HG02798 (cell line): ENCODE measurements at regions not wholly inside any gene's neighbourhood (a gene's known extent, or its start where the extent isn't known, plus 50 kb on each side); places are given as distances from the start of the nearest gene placed in this dataset.

Experiments used
- ATAC-seq: cut with Tn5 transposase; IDR thresholded peaks from one replicate; pipeline ENCODE4 v1.9.1; 2021; ENCODE audit warnings: mild to moderate bottlenecking; ENCODE audit not compliant: unreplicated experiment, poor library complexity

DNA sequence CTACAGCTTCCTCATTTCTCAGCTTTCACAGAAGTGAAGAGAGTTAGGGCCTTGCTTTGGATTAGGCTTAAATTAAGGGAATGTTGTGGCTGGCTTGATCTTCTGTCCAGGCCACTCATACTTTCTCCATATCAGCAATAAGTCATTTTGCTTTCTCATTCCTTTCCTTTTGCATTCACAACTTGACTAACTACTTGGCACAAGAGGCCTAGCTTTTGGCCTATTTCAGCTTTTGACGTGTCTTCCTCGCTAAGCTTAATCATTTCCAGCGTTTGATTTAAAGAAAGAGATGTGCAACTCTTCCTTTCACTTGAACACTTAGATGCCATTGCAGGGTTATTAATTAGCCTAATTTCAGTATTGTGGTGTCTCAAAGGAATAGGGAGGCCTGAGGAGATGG is 712.0 kb downstream of the INHBA start:
- ATAC-seq = no peak

DNA sequence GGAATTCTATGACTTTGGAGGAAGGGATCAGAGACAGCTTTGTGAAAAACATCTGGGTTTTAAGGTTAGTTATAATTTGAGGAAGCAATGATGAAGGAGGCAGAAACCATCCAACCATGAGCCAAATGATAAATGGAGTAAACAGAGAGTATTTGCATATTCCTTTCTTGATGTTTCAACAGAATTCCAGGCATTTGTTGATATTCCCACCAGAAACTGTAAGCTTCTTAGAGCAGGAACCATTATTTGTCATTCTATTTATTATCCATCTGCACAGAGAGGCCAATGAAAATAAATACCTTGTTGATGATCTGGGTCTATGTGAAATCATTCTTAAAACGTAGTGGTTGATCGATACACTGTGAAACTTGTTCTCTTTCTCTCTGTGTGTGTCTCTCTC is 715.3 kb downstream of the INHBA start:
- no peak for ATAC-seq

DNA sequence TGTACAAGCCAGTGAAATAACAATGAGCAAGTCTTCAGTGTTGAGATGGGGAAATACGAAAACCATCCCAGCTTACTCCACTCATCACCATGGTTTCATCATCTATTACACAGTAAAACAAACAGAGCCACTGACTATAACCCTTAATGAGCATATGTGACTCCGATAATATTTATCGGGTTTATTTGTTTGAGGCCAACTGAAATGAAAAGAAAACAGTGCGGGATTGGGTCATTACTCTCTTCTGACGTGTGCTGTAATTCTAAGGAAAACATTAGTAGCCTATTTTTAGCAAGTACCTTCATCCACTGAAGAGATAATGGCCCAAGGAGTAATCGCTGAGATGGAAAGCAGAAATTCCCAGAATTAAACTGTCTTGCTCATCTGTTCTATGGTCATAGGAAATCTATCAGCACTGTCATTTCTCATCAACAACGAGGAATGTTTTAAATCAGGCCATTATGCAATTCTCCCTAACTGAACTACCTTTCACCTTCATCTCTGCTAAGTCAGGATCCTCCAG is 716.5 kb downstream of the INHBA start:
- no peak for ATAC-seq

DNA sequence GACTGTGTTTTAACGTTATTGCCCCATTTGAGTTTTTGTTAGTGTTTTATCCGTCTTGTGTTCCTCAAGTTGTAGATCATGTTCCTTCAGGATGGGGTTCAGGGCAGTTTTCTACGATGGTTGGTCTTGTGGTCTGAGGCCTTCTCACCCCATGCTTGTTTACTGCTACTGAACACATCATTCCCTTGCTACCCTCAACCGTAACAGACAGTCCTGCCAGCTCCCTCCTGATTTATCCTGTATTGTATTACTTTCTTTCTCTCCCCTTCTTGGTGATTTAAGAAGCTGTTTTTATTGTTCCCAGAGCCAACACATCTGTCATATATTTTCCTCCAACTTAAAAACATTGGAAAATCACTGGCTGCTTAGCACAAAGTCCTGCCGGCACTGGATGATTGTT is 719.8 kb downstream of the INHBA start:
- ATAC-seq = no peak

DNA sequence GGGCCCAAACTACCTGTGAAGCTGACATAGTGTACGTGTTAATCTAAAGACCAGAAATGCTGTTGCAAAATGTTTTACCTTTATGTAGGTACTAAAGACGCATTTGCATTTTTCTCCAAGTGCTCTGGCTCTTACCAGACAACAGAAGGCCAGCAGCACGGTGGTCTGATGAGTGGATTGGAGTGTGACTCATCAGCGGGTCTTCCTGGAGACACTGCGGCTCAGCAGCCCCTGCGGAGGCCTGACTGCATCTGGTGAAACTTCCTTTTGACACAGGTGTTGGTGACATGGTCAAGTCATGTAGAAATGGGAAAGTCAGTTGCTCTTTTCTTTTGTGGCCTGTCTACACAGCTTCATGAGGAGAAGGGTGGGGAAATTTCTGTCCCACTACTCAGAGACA is 723.6 kb downstream of the INHBA start:
- no peak for ATAC-seq

DNA sequence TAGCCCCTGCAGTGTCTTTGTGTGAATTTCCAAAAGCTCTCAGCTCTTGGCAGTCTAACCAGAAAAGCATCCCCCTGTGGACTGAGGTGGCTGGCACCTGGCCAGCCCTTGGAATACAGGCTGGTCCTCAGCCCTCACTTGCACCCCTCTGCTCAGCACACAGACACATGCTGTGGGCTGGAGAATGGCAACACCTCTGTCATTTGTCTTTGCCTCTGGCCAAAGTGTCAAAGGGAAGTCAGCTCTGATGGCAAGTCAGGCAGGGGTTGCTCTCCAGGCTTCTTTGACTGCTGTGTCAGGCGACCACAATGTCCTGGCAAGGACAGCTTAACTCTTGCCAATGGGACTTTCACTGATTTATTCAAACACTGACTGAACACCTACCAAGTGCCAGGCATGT is 724.8 kb downstream of the INHBA start:
- no peak for ATAC-seq

DNA sequence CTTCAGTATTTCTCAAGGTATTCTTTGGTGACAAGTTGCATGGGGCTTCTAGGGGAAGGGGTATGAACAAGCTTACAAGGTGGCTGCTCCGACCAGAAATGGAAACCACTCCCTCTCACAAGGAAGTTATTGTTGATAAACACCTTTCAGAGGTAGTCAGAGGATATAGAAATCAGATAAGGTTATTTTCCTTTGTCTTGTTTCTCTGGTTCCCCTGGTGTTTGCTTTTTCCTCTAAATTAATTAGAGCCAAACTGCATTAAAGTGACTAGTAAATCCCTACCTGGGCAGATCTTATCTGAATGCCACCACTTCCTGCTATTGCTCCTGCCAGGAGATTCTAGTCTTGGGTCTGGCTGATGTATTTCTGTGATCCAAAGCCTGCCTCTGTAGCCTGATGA is 725.4 kb downstream of the INHBA start:
- ATAC-seq = no peak

DNA sequence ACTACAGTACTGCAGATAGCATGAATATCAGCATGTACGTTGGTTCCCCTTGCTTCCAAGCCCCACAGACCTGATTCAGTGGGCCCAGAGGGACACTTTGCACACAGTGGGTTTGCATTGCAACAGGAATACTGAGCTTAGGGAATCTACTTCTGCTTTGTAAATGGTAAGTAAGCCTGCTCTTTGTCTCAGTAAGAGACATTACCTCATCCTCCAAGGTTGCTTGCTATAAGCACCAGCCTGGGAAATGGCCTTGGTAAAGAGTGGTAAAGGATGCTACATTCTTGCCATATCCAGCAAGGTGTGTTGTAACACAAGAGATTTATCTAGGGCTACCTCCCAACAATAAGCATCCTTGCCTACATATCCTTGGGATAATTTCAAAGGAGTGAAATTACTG is 730.5 kb downstream of the INHBA start:
- ATAC-seq = no peak

DNA sequence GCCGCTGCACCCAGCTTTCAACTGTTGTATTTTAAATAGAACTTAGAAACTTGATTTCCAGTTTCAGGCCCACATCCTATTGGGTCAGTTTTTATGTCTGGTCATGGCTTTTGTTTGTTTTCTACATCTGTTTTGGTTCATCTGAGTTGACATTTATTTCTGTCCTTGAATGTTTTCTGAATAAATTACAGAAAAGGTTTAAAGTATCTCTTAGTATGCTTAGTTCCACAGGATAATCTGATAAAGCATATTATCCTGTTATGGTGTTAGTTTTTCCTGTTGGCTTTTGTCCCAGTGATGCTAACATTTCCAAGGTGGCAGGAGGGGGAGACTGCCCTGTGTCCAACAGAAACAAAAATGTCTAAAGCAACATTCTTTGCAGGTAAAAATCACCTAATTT is 733.2 kb downstream of the INHBA start:
- no peak for ATAC-seq

DNA sequence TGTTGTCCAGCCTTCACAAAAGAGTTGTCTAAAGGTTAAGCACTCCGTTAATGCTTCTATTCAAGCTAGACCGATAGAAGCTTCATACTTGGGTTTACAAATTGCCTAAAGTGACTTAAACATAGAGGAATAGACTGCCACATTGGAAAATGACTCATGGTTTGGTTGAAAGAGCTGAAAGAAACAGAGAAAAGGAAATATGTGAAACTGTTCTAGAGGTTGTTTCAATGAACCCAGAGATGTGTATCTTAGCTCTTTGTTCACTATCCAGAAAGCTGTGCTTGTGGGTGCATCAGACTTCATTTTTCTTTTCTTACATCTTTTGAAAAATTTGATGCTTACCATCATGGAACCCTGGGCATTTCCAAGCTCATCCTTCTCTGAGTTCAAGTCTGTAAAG is 736.2 kb downstream of the INHBA start:
- ATAC-seq = no peak

DNA sequence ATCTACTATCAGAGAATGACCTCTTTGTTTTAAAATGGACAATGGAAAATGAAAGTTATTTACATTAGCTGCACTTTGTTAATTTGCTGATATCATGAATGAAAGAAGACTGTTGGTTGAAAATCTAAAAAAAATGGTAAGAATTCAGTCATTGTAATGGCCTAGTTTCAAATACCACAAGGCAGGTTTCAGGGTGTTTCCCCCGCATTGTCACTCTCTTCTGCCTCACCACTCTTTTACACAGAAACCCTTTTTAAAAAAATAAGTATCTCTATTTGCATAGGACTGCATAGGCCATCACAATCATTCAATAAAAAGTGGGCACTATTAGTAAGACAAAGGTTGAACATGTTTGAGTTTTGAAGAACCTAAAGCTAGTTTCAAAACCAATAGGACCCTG is 737.1 kb downstream of the INHBA start:
- ATAC-seq = peak; percentile 88

DNA sequence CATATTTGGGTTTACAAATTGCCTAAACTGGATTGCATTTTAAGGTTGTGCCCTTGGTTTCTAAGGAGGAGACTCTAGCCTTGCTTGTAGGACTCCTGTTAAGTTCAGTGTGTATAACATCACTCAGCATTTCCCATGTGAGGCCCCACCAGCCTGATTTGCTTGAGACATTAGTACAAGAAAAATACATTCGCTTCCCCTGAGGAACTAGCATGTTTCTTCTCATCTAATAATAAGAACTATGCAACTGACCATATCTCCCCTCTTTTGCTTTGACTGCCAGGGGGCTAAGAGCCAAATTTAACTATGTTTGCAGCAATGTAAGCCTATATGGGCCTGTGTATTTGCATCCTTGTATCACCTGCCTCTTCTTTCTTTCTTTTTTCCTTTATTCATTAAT is 737.9 kb downstream of the INHBA start:
- ATAC-seq = no peak

DNA sequence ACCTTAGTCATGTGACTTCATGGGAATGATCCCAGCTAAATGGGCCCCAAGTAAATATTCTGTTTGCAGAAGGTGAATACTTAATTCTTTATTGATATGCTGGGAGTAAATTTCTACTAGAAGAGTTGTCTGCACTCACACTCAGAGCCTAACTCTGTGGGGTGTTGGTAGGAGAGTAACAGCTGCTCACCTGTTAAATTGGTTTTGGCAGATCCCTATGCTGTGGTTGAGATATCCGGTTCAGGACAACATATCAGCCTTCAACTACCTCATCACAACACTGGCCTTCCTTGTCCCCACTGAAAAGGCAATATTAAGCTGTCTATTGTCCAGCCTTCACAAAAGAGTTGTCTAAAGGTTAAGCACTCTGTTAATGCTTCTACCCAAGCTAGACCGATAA is 738.3 kb downstream of the INHBA start:
- ATAC-seq = no peak

DNA sequence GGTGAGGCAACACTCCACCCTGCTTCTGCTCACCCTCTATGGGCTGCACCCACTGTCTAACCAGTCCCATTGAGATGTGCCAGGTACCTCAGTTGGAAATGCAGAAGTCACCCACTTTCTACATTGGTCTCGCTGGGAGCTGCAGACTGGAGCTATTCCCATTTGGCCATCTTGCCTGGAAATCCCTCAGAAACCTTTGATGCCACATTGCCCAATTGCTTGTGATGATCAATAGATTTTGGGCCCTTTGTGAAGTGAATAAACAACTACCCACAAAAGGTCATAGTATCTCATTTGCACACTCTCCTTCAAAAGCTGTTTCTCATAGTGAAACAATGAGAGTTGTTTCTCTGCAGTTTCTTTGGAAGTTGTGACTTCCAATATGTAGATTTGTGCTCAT is 742.9 kb downstream of the INHBA start:
- ATAC-seq = no peak

DNA sequence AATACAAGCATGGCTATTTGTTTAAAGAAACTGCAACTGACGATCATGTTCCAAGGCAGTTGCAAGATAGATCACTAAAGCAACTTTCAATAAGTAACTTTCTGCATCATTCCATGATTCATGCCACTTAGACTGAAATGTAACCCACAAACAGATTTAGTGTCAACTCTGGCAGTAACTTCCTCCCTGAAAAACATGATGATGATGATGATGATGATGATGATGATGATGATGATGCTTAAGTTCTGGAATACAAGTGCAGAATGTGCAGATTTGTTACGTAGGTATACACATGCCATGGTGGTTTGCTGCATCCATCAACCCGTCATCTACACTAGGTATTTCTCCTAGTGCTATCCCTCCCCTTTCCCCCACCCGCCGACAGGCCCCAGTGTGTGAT is 754.7 kb downstream of the INHBA start:
- ATAC-seq = no peak

DNA sequence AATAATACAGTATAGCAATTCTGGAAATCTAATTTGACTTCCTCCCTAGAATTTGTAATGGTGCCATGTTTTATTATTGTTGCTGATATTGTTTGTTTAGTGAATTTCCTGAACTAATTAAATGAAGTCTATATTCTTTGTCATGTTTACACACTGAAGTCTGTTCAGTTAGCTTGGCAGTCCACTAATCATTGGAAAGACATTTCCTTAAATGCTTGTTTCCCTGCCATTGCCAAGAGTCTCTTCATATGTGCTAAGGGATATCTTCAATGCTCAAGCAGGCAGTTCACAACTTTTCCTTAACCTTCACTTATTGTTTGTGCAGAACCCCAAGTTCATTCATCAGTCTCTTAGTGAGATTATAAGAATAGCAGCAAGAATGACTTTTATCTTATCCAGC is 755.3 kb downstream of the INHBA start:
- ATAC-seq = no peak

DNA sequence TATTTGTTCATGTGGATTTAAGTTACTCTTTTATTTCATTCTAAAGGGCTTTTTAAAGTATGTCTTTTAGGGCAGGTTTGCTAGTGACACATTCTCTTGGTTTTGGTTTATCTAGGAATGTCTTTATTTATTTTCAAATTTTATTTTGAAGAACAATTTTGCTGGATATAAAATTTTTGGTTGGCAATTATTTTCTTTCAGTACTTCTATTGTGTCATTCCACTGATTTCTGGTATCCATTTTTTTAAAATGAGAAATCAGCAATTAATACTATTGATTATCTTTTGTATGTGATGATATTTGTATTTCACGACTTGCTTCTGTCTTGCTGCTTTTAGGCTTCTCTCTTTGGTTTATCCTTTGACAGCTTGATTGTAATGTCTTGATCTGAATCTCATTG is 756.3 kb downstream of the INHBA start:
- ATAC-seq = no peak

DNA sequence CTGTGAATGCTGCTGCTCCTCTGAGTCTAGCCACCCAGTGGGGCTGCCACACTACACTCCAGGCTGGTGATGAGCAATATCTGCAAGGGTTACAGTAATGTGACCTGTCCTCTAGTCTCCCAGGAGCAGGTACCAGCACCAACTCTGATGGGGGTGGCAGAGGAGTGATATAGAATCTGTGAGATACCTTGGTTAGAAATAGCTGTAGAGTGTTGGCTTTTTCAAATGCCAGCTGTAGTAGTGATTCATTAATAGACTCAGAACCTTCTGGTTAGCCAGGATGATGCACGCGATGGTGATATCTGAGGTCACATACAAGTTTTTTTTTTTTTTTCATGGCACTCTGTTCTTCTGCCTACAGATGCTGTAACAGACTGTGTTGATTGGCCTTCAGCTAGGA is 757.1 kb downstream of the INHBA start:
- ATAC-seq = no peak

DNA sequence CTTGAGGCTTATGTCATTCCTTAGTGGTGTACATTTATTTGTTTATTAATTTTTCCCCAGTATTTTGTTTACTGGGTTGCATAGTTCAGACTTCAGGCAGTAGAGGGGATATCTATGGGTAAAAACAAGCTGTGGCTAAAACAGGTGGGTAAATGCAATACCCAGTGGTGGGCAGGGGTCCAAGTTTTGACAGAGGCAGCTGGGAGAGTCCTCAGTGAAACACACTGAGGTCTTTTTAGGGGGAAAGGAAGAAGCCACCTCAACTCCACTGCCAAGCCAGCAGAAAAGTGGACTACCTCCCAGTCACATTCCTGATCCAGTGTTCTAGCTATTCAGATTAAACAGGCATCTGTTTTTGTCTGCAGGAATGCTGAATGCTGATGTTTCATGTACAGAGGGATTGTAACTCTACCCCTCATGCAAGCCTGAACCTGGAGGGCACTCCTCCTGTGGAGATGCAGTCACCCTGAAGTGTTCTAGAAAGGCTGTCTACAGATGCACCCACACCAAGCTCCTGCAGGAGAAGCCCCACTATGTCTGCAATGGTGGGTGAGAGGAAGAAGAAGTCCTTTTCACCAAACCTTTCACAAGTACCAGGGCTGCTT is 757.8 kb downstream of the INHBA start:
- ATAC-seq = no peak

DNA sequence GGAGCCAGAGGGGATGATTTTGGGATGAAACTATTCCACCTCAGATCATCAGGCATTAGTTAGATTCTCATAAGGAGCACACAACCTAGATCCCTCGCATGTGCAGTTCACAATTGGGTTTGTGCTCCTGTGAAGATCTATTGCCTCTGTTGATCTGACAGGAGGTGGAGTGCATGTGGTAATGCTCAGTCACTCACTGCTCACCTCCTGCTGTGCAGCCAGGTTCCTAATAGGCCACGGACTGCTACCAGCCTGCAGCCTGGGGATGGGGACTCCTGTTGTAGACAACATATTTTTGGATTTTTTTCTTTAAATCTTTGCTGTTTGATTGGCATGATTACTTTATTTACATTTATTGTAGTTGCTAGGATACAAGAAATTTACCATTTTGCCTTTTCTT is 765.0 kb downstream of the INHBA start:
- ATAC-seq = no peak

DNA sequence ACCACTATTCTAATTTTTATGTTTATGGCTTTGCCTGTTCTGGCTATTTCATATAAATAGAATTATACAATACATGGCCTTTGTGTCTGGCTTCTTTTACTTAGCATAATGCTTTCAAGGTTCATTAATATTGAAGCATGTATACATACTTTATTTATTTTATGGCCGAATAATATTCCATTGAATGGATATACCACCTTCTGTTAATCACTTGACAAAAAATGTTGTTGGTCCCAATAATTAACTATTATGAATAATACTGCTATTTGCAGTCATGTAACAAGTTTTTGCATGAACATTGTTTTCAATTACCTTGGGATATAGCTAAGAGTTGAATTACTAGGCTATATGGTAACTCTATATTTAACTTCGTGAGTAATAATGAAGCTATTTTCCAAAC is 767.5 kb downstream of the INHBA start:
- ATAC-seq = no peak

DNA sequence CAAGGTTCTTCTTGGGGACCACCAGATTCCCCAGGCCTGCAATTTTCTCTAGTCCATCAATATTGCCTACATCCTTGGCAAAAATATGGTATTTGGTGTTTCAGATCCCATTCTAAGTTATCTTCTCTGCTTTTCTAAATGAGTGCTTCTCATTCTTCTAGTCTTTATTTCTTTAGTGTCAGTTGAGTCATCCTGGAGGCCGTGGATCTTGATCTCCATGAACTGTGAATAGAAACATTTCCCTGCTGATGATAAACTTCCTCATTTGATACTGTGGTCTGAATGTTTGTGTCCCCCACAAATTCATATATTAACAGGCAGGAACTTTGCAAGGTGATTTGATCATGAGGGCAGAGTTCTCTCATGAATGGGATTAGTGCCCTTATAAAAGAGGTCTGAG is 779.3 kb downstream of the INHBA start:
- no peak for ATAC-seq

DNA sequence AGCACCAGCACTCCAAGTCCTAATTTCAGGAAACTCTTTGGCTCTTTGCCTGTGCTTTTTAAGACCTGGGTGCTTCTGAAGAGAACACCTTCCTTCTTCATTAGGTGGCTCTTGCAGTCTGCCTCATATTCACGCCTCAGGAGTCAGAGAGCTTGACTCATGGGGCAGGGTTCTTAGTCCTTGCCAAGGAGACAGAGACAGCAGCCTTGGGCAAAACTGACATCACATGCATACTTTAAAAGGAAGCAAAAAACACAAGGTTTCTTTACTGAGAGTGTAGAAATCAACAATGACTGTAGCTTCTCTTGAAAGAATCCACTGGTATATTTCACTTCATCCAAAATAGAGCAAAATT is 780.6 kb downstream of the INHBA start:
- ATAC-seq = no peak
